ENCODE measurements at regions not wholly inside any gene's neighbourhood (a gene's known extent, or its start where the extent isn't known, plus 50 kb on each side); places are given as distances from the start of the nearest gene placed in this dataset.

- DNase-seq = no peak
Measured at GRCh38 chr22:49267996-49268395, 559.7 kb downstream of the BRD1 start.

GRCh38 chr22:49266561-49267519, 560.8 kb downstream of the BRD1 start:
- DNase-seq = no peak

- no peak for DNase-seq
Measured at GRCh38 chr22:49264696-49265095, 563.0 kb downstream of the BRD1 start.

- no peak for DNase-seq
Measured at GRCh38 chr22:49263101-49263500, 564.6 kb downstream of the BRD1 start.

GRCh38 chr22:49262167-49262566, 565.5 kb downstream of the BRD1 start:
- no peak for DNase-seq

GRCh38 chr22:49261616-49262015, 566.1 kb downstream of the BRD1 start:
- DNase-seq = no peak

- no peak for DNase-seq
Measured at GRCh38 chr22:49260681-49261580, 566.7 kb downstream of the BRD1 start.

- DNase-seq = no peak
Measured at GRCh38 chr22:49259839-49260615, 567.6 kb downstream of the BRD1 start.

- no peak for DNase-seq
Measured at GRCh38 chr22:49258107-49259010, 569.3 kb downstream of the BRD1 start.

- no peak for DNase-seq
Measured at GRCh38 chr22:49257551-49257961, 570.1 kb downstream of the BRD1 start.

GRCh38 chr22:49255741-49256318, 571.8 kb downstream of the BRD1 start:
- DNase-seq = no peak

GRCh38 chr22:49255154-49255553, 572.5 kb downstream of the BRD1 start:
- no peak for DNase-seq

- DNase-seq = no peak
Measured at GRCh38 chr22:49253656-49254055, 574.0 kb downstream of the BRD1 start.

- DNase-seq = no peak
Measured at GRCh38 chr22:49251371-49251770, 576.3 kb downstream of the BRD1 start.

GRCh38 chr22:49247194-49247924, 580.3 kb downstream of the BRD1 start:
- no peak for DNase-seq

- DNase-seq = no peak
Measured at GRCh38 chr22:49244466-49245420, 582.9 kb downstream of the BRD1 start.

GRCh38 chr22:49243965-49244364, 583.7 kb downstream of the BRD1 start:
- DNase-seq = no peak

- DNase-seq = no peak
Measured at GRCh38 chr22:49243335-49243734, 584.3 kb downstream of the BRD1 start.

GRCh38 chr22:49242480-49242879, 585.2 kb downstream of the BRD1 start:
- DNase-seq = no peak

Data from SW 1271 (cell line).